ENCODE measurements at regions not wholly inside any gene's neighbourhood (a gene's known extent, or its start where the extent isn't known, plus 50 kb on each side); places are given as distances from the start of the nearest gene placed in this dataset.

GRCh38 chr16:86771506-86772460 is 193.4 kb downstream of the FOXL1 start:
- TF ChIP-seq FOXA2 (IDR thresholded peaks at IDR 0.05) (no peak), HNF4G (IDR thresholded peaks at IDR 0.05) (no peak), FOXA1 (IDR thresholded peaks at IDR 0.05) (no peak), SP1 (IDR thresholded peaks at IDR 0.05) (no peak), RAD21 (IDR thresholded peaks at IDR 0.05) (no peak), JUND (IDR thresholded peaks at IDR 0.05) (no peak), ZBTB33 (IDR thresholded peaks at IDR 0.05) (no peak), YY1 (IDR thresholded peaks at IDR 0.05) (no peak)
- Histone ChIP-seq H3K9me3 (ENCODE audit: control insufficient read depth in 4 of 4, low read length in 3 of 4) (no peaks in the 10 kb centered on the region), H3K4me1 (ENCODE audit: control insufficient read depth in 4 of 4, insufficient read depth in 4 of 4, low read length in 3 of 4) (peaks cover 0 to 5% (median 3%) of the 10 kb centered on the region in 4 donors), H3K27me3 (ENCODE audit: control insufficient read depth in 4 of 4, insufficient read depth in 4 of 4, low read length in 3 of 4) (peaks cover 0 to 4% (median 0%) of the 10 kb centered on the region in 4 donors), H3K36me3 (ENCODE audit: control insufficient read depth in 4 of 4, insufficient read depth in 3 of 4, low read depth in 1 of 4, low read length in 3 of 4) (no peaks in the 10 kb centered on the region), H3K4me3 (ENCODE audit: low read depth in 1 of 3, low read length in 3 of 3) (no peak overlapping the region), H3K27ac (ENCODE audit: low read depth in 1 of 2, low read length in 2 of 2) (no peak overlapping the region), H3K9ac (ENCODE audit: low read depth in 1 of 2, low read length in 2 of 2) (no peak overlapping the region)
- 77% methylated on average over 8 of the region's 8 CpGs for WGBS
- no peak for DNase-seq (ENCODE audit: low spot score)

- no peaks in the 10 kb centered on the region for H3K36me3 ChIP-seq (ENCODE audit: control insufficient read depth in 4 of 4, insufficient read depth in 3 of 4, low read depth in 1 of 4, low read length in 3 of 4)
- H3K27me3 ChIP-seq (ENCODE audit: control insufficient read depth in 4 of 4, insufficient read depth in 4 of 4, low read length in 3 of 4), result no peaks in the 10 kb centered on the region
- TF ChIP-seq CTCF (IDR thresholded peaks at IDR 0.05; ENCODE audit: low read depth, low read length, missing input control), result no peak
- no peak for TF ChIP-seq ATF3 (IDR thresholded peaks at IDR 0.05)
- no peak for TF ChIP-seq HNF4G (IDR thresholded peaks at IDR 0.05)
- TF ChIP-seq TAF1 (conservative IDR thresholded peaks at IDR 0.05), result no peak
- no peak for TF ChIP-seq RXRA (IDR thresholded peaks at IDR 0.05)
- no peak for TF ChIP-seq FOXA2 (IDR thresholded peaks at IDR 0.05)
- TF ChIP-seq EGR1 (IDR thresholded peaks at IDR 0.05; ENCODE audit: low read depth in 2 of 2), result no peak
- TF ChIP-seq NR2F2 (IDR thresholded peaks at IDR 0.05), result no peak
- TF ChIP-seq YY1 (IDR thresholded peaks at IDR 0.05), result no peak
- no peak for TF ChIP-seq JUND (IDR thresholded peaks at IDR 0.05)
- no peak for TF ChIP-seq FOXA1 (IDR thresholded peaks at IDR 0.05)
- TF ChIP-seq HNF4A (conservative IDR thresholded peaks at IDR 0.05), result no peak
- no peak for TF ChIP-seq SP1 (IDR thresholded peaks at IDR 0.05)
- no peak for TF ChIP-seq GABPA (IDR thresholded peaks at IDR 0.05 in 1 of 2, conservative IDR thresholded peaks at IDR 0.05 in 1 of 2)
- no peak for TF ChIP-seq ZBTB33 (IDR thresholded peaks at IDR 0.05)
- no peak for TF ChIP-seq REST (IDR thresholded peaks at IDR 0.05)
- TF ChIP-seq RAD21 (IDR thresholded peaks at IDR 0.05), result no peak
- TF ChIP-seq MAX (IDR thresholded peaks at IDR 0.05), result no peak
- no peak overlapping the region for H3K4me3 ChIP-seq (ENCODE audit: low read depth in 1 of 3, low read length in 3 of 3)
- no peak overlapping the region for H3K27ac ChIP-seq (ENCODE audit: low read depth in 1 of 2, low read length in 2 of 2)
- WGBS, result 77% methylated on average over 16 of the region's 16 CpGs
- H3K9me3 ChIP-seq (ENCODE audit: control insufficient read depth in 4 of 4, low read length in 3 of 4), result no peaks in the 10 kb centered on the region
- H3K9ac ChIP-seq (ENCODE audit: low read depth in 1 of 2, low read length in 2 of 2), result no peak overlapping the region
- peaks cover 0 to 5% (median 3%) of the 10 kb centered on the region in 4 donors for H3K4me1 ChIP-seq (ENCODE audit: control insufficient read depth in 4 of 4, insufficient read depth in 4 of 4, low read length in 3 of 4)
- DNase-seq (ENCODE audit: low spot score), result no peak
These were observed 194.5 kb downstream of the FOXL1 start for GRCh38 chr16:86772671-86773353.

Data from liver (tissue), 8 donors.